K562 (cell line): ENCODE measurements at regions not wholly inside any gene's neighbourhood (a gene's known extent, or its start where the extent isn't known, plus 50 kb on each side); places are given as distances from the start of the nearest gene placed in this dataset.

Source experiments
- BRF1 ChIP-seq: IDR thresholded peaks from 3 replicates; pipeline ENCODE4 v1.6.1; 2011; ENCODE audit warnings: borderline replicate concordance, mild to moderate bottlenecking; ENCODE audit not compliant: insufficient read length; ENCODE audit errors: extremely low read depth
- ERF ChIP-seq: fragments of 450-650 bp; formaldehyde crosslinking; IDR thresholded peaks from 2 replicates; pipeline ENCODE4 v1.4.0; 2020; ENCODE audit warnings: mild to moderate bottlenecking, mixed read lengths
- LEF1 ChIP-seq: fragments of 450-650 bp; IDR thresholded peaks from 2 replicates; pipeline ENCODE4 v1.6.1; 2016; ENCODE audit warnings: mild to moderate bottlenecking
- MLX ChIP-seq, 2 experiments: fragments of 450-650 bp in 1 of 2; sonication (generic) in 1 of 2; formaldehyde crosslinking; conservative IDR thresholded peaks; 2 replicates each; pipeline versions ENCODE4 v1.4.0 to v1.8.1; 2020 to 2022; ENCODE audit warnings: mild to moderate bottlenecking in 1 of 2, missing genetic modification reagents in 1 of 2
- PCBP2 ChIP-seq: fragments of 200-400 bp; formaldehyde crosslinking; IDR thresholded peaks from 2 replicates; pipeline ENCODE4 v1.6.1; 2018; ENCODE audit warnings: low read length, low read depth, mild to moderate bottlenecking, moderate library complexity; ENCODE audit not compliant: poor library complexity, severe bottlenecking
- PTBP1 ChIP-seq: fragments of 200-400 bp; formaldehyde crosslinking; IDR thresholded peaks from 2 replicates; pipeline ENCODE4 v1.6.1; 2017; ENCODE audit warnings: low read depth, low read length
- STAG1 ChIP-seq: sonication (generic); formaldehyde crosslinking; IDR thresholded peaks from 2 replicates; pipeline ENCODE4 v1.5.0; 2020; ENCODE audit warnings: missing genetic modification reagents, borderline replicate concordance
- TFAM ChIP-seq: fragments of 250-450 bp; sonication (Bioruptor Pico); conservative IDR thresholded peaks from 2 replicates; pipeline ENCODE4 v1.5.0; 2021; ENCODE audit warnings: mild to moderate bottlenecking, moderate library complexity
- ZKSCAN3 ChIP-seq: fragments of 250-450 bp; sonication (Bioruptor Pico); IDR thresholded peaks from 2 replicates; pipeline ENCODE4 v1.4.0; 2020
- ZNF609 ChIP-seq: sonication (generic); formaldehyde crosslinking; IDR thresholded peaks from 2 replicates; pipeline ENCODE4 v1.8.1; 2023; ENCODE audit warnings: missing genetic modification reagents, mild to moderate bottlenecking, borderline replicate concordance
- TF ChIP-seq, protein P1 (sequence below): fragments of 450-650 bp; IDR thresholded peaks from 2 replicates; pipeline ENCODE4 v1.6.1; 2016; ENCODE audit warnings: low read depth, mild to moderate bottlenecking, moderate library complexity
- TF ChIP-seq, protein P2 (sequence below): fragments of 450-650 bp; IDR thresholded peaks from 2 replicates; pipeline ENCODE4 v1.6.1; 2016; ENCODE audit warnings: low read depth

DNA sequence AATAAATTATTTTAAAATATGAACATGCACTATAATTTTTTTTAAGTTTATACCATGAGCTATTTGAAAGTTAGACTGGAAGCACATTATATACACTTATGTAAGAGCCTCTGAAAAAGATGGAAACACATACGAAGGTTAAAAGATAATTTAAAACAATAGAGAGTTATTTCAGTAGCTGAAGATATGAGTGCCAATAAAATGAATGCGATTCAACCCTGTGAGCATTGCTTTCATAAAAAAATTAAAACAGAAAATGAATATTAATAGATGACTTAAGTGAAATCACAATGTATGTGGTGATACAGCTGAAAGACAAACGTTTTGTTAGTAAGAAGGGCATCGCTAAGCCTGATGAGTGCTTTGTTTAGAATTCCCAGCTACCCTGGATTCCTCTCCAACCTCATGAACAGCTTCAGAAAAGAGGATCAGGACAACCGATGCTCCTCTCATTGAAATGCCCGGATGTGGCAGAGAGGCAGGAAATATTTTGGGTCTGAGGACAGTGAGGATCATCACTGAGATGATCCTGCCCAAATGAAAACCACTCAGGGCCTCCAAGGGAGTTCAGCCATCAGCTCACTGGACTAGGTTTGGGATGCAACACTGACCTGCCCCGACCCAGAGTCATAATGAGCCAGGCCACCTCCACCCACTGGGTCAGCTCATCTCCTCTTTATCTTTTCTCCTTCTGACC lies 60.2 kb upstream of the TOP3B start (continued):
- TF ChIP-seq ZNF609 (CRISPR knock-in tag) (no peak), ZKSCAN3 (CRISPR knock-in tag) (0 out of 2 replicates have a peak, but pooled peaks have one; percentile 51), ERF (no peak), LEF1 (no peak), PTBP1 (no peak), MLX (CRISPR knock-in tag; conservative IDR thresholded peaks at IDR 0.05) (no peak), BRF1 (no peak), STAG1 (CRISPR knock-in tag) (no peak), TFAM (no peak), PCBP2 (no peak)
- TF ChIP-seq, protein P1, sequence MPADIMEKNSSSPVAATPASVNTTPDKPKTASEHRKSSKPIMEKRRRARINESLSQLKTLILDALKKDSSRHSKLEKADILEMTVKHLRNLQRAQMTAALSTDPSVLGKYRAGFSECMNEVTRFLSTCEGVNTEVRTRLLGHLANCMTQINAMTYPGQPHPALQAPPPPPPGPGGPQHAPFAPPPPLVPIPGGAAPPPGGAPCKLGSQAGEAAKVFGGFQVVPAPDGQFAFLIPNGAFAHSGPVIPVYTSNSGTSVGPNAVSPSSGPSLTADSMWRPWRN, result no peak
- TF ChIP-seq, protein P2, sequence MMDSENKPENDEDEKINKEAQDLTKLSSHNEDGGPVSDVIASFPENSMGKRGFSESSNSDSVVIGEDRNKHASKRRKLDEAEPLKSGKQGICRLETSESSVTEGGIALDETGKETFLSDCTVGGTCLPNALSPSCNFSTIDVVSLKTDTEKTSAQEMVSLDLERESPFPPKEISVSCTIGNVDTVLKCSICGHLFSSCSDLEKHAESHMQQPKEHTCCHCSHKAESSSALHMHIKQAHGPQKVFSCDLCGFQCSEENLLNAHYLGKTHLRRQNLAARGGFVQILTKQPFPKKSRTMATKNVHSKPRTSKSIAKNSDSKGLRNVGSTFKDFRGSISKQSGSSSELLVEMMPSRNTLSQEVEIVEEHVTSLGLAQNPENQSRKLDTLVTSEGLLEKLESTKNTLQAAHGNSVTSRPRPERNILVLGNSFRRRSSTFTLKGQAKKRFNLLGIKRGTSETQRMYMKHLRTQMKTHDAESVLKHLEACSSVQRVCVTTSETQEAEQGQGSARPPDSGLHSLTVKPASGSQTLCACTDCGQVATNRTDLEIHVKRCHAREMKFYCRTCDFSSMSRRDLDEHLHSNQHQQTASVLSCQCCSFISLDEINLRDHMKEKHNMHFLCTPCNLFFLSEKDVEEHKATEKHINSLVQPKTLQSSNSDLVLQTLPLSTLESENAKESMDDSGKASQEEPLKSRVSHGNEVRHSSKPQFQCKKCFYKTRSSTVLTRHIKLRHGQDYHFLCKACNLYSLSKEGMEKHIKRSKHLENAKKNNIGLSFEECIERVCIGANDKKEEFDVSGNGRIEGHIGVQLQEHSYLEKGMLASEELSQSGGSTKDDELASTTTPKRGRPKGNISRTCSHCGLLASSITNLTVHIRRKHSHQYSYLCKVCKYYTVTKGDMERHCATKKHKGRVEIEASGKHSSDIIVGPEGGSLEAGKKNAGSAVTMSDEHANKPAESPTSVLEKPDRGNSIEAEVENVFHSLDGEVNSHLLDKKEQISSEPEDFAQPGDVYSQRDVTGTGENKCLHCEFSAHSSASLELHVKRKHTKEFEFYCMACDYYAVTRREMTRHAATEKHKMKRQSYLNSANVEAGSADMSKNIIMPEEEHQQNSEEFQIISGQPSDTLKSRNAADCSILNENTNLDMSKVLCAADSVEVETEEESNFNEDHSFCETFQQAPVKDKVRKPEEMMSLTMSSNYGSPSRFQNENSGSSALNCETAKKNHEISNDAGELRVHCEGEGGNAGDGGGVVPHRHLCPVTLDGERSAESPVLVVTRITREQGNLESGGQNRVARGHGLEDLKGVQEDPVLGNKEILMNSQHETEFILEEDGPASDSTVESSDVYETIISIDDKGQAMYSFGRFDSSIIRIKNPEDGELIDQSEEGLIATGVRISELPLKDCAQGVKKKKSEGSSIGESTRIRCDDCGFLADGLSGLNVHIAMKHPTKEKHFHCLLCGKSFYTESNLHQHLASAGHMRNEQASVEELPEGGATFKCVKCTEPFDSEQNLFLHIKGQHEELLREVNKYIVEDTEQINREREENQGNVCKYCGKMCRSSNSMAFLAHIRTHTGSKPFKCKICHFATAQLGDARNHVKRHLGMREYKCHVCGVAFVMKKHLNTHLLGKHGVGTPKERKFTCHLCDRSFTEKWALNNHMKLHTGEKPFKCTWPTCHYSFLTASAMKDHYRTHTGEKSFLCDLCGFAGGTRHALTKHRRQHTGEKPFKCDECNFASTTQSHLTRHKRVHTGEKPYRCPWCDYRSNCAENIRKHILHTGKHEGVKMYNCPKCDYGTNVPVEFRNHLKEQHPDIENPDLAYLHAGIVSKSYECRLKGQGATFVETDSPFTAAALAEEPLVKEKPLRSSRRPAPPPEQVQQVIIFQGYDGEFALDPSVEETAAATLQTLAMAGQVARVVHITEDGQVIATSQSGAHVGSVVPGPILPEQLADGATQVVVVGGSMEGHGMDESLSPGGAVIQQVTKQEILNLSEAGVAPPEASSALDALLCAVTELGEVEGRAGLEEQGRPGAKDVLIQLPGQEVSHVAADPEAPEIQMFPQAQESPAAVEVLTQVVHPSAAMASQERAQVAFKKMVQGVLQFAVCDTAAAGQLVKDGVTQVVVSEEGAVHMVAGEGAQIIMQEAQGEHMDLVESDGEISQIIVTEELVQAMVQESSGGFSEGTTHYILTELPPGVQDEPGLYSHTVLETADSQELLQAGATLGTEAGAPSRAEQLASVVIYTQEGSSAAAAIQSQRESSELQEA, result no peak
